Kidney (tissue), 13 donors: ENCODE measurements at regions not wholly inside any gene's neighbourhood (a gene's known extent, or its start where the extent isn't known, plus 50 kb on each side); places are given as distances from the start of the nearest gene placed in this dataset.

Experiments used
- DNase-seq, 5 donors: peaks; one replicate each; pipeline ENCODE4 v3.0.0-alpha.2; 2013 to 2020
- FAIRE-seq: peaks from 2 replicates; lab custom pipeline; 2012; peaks lifted over from hg19 to GRCh38; lab: Jason Lieb, UNC
- H3K27ac ChIP-seq, 2 donors: one replicate each; pipeline ENCODE4 v1.7.0; 2013; ENCODE audit warnings: low read depth in 2 of 2, low read length in 2 of 2, inconsistent platforms in 1 of 2
- H3K27me3 ChIP-seq: one replicate; pipeline ENCODE4 v1.7.1; 2013; ENCODE audit warnings: low read length, inconsistent platforms; ENCODE audit not compliant: control insufficient read depth, insufficient read depth
- H3K36me3 ChIP-seq, 3 donors: one replicate each; pipeline versions ENCODE4 v1.7.0 to v1.7.1; 2013; ENCODE audit warnings: low read length in 3 of 3, control low read depth in 1 of 3, inconsistent platforms in 1 of 3; ENCODE audit not compliant: insufficient read depth in 3 of 3, control insufficient read depth in 2 of 3
- H3K4me1 ChIP-seq, 3 donors: one replicate each; pipeline versions ENCODE4 v1.7.0 to v1.7.1; 2013; ENCODE audit warnings: low read length in 3 of 3, inconsistent platforms in 1 of 3, low read depth in 1 of 3; ENCODE audit not compliant: control insufficient read depth in 2 of 3, insufficient read depth in 2 of 3
- H3K4me3 ChIP-seq, 3 donors: one replicate each; pipeline versions ENCODE4 v1.7.0 to v1.8.1; 2013; ENCODE audit warnings: low read length in 3 of 3, control low read depth in 1 of 3, inconsistent platforms in 1 of 3
- H3K9ac ChIP-seq, 3 donors: one replicate each; pipeline versions ENCODE4 v1.7.0 to v1.7.1; 2013; ENCODE audit warnings: low read length in 3 of 3, control low read depth in 1 of 3, inconsistent platforms in 1 of 3
- H3K9me3 ChIP-seq, 3 donors: one replicate each; pipeline versions ENCODE4 v1.7.0 to v1.7.1; 2013; ENCODE audit warnings: low read length in 3 of 3, control low read depth in 1 of 3, inconsistent platforms in 1 of 3; ENCODE audit not compliant: control insufficient read depth in 2 of 3, insufficient read depth in 1 of 3
- CTCF ChIP-seq: IDR thresholded peaks from 3 replicates; pipeline ENCODE4 v1.5.1; 2012; ENCODE audit warnings: mild to moderate bottlenecking, moderate library complexity, borderline replicate concordance; ENCODE audit not compliant: insufficient read depth; ENCODE audit errors: extremely low read depth
- intact Hi-C: fragments of 100-400 bp; cut with DNase I; formaldehyde crosslinking; loops from one replicate; pipeline ENCODE4 v1.11.1; 2022
- donor health status: control.
- donor health status: control.
- donor health status: control.
- donor health status: control.
- donor health status: control.
- donor health status: DM: yes; HTN: yes; CAD: no.
- donor health status: Normal renal cell carcinoma (clear cell type).

DNA sequence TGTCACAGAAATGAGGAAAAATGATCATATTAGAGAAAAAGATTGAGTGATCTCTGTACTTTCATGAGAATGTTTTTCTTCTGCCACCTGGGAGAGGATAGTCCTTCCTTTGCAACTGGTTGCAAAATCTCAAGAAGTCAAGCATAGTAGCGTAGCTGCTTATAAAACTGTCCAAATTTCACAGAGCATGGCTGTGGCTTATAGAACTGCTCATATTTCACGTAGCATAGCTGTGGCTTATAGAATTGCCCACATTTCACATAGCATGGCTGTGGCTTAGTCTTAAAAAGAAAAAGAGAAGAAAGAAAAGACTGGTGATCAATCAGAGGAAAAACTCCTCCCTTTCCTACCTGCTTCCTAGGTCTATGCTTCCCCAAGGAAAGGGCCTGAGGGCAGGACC, 329.5 kb downstream of the SIPA1L2 start:
- H3K27ac ChIP-seq, result no peak overlapping the region
- no peak for TF ChIP-seq CTCF
- H3K4me3 ChIP-seq, result no peak overlapping the region
- H3K27me3 ChIP-seq, result no peaks in the 10 kb centered on the region
- FAIRE-seq (no peak), DNase-seq (no peak)
- intact Hi-C loops, result no loop called here
- H3K9ac ChIP-seq, result no peak overlapping the region
- H3K9me3 ChIP-seq, result no peaks in the 10 kb centered on the region
- H3K4me1 ChIP-seq, result no peaks in the 10 kb centered on the region
- no peaks in the 10 kb centered on the region for H3K36me3 ChIP-seq

DNA sequence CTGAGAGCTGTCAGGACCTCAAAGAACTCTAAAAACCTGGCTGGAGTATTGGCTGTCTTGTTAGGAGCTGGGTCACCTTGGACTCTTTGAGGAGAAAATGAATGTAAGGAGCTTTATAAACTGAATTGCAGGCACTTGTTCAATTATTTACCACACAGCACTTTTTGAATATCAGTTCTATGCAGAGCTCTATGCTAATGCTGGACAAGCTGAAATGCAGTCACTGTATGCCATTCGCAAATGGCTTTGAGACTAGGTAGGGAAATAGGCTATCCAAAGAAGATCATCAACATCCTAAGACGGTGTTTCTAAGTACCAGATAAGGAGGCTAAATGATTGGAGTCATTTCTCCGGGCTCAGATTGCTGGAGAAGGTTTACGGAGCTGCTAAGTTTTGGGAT, 333.5 kb downstream of the SIPA1L2 start:
- TF ChIP-seq CTCF, result no peak
- no peak for FAIRE-seq
- Histone ChIP-seq H3K9me3 (no peaks in the 10 kb centered on the region), H3K4me3 (no peak overlapping the region), H3K4me1 (no peaks in the 10 kb centered on the region), H3K27me3 (no peaks in the 10 kb centered on the region), H3K27ac (no peak overlapping the region), H3K9ac (no peak overlapping the region), H3K36me3 (no peaks in the 10 kb centered on the region)
- intact Hi-C loops, result no loop called here
- no peak for DNase-seq

DNA sequence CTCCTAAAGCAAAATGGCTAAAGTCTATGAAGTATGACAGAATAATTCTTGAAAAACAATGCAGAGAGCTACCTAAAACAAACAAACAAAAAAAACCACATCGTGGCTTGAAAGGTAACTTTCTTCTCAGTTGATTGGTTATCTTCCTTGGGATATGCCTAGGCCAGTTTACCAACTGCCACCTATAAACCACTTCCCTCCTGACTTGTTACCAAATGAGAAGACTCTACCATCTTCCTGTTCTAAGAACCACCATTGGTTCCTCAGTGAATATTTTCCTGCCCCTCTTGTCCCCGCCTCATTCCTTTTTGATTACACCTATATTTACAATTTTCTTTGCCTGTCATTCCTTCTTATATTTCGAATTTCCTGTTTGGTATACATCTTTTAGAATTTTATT, 336.6 kb downstream of the SIPA1L2 start:
- Histone ChIP-seq H3K4me1 (no peaks in the 10 kb centered on the region), H3K27ac (no peak overlapping the region), H3K36me3 (no peaks in the 10 kb centered on the region), H3K9me3 (no peaks in the 10 kb centered on the region), H3K27me3 (no peaks in the 10 kb centered on the region), H3K4me3 (no peak overlapping the region), H3K9ac (no peak overlapping the region)
- FAIRE-seq (no peak), DNase-seq (no peak)
- intact Hi-C loops, result no loop called here
- no peak for TF ChIP-seq CTCF

DNA sequence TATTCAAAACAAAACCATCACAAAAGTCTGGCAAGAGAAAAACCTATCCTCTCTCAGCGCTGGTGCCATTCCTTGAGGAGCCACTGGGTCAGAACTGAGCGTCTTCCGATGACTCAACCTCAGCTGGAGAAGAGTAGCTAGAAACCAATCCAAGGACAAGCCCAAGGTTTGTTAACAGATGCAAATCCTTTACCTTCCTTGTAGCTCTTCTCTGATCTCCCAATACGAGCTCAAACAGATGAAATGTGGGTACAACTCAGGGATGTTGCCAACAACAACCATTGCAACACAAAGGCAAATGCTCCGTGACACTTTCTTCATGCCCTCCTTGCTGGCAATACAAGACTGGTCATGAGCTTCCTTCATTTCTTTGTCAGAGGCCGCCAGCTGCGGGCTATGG, 337.1 kb downstream of the SIPA1L2 start:
- intact Hi-C loops, result no loop called here
- no peak overlapping the region for H3K27ac ChIP-seq
- no peaks in the 10 kb centered on the region for H3K4me1 ChIP-seq
- H3K9ac ChIP-seq, result no peak overlapping the region
- no peaks in the 10 kb centered on the region for H3K27me3 ChIP-seq
- H3K36me3 ChIP-seq, result no peaks in the 10 kb centered on the region
- no peak for TF ChIP-seq CTCF
- H3K9me3 ChIP-seq, result no peaks in the 10 kb centered on the region
- no peak overlapping the region for H3K4me3 ChIP-seq
- DNase-seq (no peak), FAIRE-seq (no peak)
